HFFc6 (cell line): ENCODE measurements at regions not wholly inside any gene's neighbourhood (a gene's known extent, or its start where the extent isn't known, plus 50 kb on each side); places are given as distances from the start of the nearest gene placed in this dataset.
"Not testable (repeated sequence)": the region's sequence is repeated elsewhere in the genome, so short reads cannot be mapped to it uniquely, and the experiment has no call there.

Source experiments
- DNase-seq: peaks from one replicate; pipeline ENCODE4 v3.0.0-alpha.2; 2018
- H3K27ac Mint-ChIP-seq: 2 replicates; pipeline ENCODE4 v1.8.0; 2020; ENCODE audit warnings: mild to moderate bottlenecking, mixed read lengths
- H3K27me3 Mint-ChIP-seq: 2 replicates; pipeline ENCODE4 v1.8.0; 2021; ENCODE audit warnings: mild to moderate bottlenecking, moderate library complexity, mixed read lengths; ENCODE audit not compliant: insufficient read depth
- H3K36me3 Mint-ChIP-seq: 2 replicates; pipeline ENCODE4 v1.8.0; 2021; ENCODE audit warnings: low read depth, mixed read lengths
- H3K4me1 Mint-ChIP-seq: 2 replicates; pipeline ENCODE4 v1.8.0; 2020; ENCODE audit warnings: low read depth, mixed read lengths
- H3K4me3 Mint-ChIP-seq: 2 replicates; pipeline ENCODE4 v1.8.0; 2020; ENCODE audit warnings: mild to moderate bottlenecking, moderate library complexity, mixed read lengths
- H3K9me3 Mint-ChIP-seq: 2 replicates; pipeline ENCODE4 v1.8.0; 2020; ENCODE audit warnings: mild to moderate bottlenecking, mixed read lengths
- TF ChIP-seq, protein P1 (sequence below): fragments of 200-600 bp; sonication (generic); IDR thresholded peaks from 2 replicates; pipeline ENCODE4 v1.5.0; 2021; ENCODE audit warnings: antibody characterized with exemption, mild to moderate bottlenecking

DNA sequence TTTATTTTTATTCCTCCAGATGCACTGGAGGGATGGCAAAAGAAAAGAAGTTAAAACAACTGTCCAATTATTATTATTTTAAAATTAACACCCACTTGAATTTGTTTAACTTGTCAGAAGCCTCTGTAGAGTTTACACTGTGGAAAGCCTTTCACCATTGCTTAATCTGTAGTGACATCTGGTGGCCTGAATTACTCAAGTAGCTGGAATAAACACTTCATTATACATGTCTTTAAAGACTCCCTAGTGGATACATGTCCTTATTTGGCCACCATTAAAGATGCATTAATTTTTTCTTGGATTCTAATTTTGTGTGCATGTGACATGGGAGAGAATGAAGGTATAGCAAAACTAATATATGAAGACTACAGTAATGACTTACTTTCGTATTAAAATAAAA lies 1496.5 kb downstream of the FAM181B start:
- TF ChIP-seq, protein P1, sequence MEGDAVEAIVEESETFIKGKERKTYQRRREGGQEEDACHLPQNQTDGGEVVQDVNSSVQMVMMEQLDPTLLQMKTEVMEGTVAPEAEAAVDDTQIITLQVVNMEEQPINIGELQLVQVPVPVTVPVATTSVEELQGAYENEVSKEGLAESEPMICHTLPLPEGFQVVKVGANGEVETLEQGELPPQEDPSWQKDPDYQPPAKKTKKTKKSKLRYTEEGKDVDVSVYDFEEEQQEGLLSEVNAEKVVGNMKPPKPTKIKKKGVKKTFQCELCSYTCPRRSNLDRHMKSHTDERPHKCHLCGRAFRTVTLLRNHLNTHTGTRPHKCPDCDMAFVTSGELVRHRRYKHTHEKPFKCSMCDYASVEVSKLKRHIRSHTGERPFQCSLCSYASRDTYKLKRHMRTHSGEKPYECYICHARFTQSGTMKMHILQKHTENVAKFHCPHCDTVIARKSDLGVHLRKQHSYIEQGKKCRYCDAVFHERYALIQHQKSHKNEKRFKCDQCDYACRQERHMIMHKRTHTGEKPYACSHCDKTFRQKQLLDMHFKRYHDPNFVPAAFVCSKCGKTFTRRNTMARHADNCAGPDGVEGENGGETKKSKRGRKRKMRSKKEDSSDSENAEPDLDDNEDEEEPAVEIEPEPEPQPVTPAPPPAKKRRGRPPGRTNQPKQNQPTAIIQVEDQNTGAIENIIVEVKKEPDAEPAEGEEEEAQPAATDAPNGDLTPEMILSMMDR, result no peak; the same call in 1 of the 2 replicates
- Mint-ChIP-seq H3K9me3 (peaks cover 22% of the 10 kb centered on the region), H3K4me1 (no peaks in the 10 kb centered on the region), H3K4me3 (no peak overlapping the region), H3K36me3 (no peaks in the 10 kb centered on the region; the same call in 1 of the 2 replicates), H3K27ac (no peak overlapping the region), H3K27me3 (peaks cover 2% of the 10 kb centered on the region; the same call in 1 of the 2 replicates)
- no peak for DNase-seq

DNA sequence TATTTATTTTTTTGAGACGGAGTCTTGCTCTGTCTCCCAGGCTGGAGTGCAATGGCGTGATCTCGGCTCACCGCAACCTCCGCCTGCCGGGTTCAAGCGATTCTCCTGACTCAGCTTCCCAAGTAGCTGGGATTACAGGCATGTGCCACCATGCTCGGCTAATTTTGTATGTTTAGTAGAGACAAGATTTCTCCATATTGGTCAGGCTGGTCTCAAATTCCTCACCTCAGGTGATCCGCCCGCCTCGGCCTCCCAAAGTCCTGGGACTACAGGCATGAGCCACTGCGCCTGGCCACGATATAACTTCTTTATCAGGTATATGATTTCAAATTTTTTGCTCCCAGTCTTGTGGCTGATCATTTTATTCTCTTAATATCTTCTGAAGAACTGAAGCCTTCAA lies 1506.3 kb downstream of the FAM181B start:
- DNase-seq, H3K4me3 Mint-ChIP-seq, H3K36me3 Mint-ChIP-seq, H3K27ac Mint-ChIP-seq, H3K4me1 Mint-ChIP-seq, H3K27me3 Mint-ChIP-seq: not testable (repeated sequence)
- H3K9me3 Mint-ChIP-seq, result peaks cover 24% of the 10 kb centered on the region

DNA sequence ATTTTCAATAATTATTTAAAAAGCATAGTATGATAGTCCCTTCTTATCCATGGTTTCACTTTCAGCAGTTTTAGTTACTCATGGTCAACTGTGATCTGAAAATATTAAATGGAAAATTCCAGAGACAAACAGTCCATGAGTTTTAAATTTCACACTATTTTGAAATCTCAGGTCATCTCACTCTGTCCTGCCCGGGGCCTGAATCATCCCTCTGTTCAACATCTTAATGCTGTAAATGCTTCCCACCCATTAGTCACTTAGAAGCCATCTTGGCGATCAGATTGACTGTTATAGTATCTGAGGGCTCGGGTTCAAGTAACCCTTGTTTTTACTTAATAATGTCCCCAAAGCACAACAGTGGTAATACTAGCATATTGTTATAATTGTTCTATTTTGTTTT lies 1509.3 kb downstream of the FAM181B start:
- TF ChIP-seq, protein P1, result no peak
- Mint-ChIP-seq H3K27ac (no peak overlapping the region), H3K36me3 (no peaks in the 10 kb centered on the region), H3K4me1 (no peaks in the 10 kb centered on the region), H3K9me3 (peaks cover 33% of the 10 kb centered on the region), H3K27me3 (no peaks in the 10 kb centered on the region), H3K4me3 (no peak overlapping the region)
- no peak for DNase-seq

DNA sequence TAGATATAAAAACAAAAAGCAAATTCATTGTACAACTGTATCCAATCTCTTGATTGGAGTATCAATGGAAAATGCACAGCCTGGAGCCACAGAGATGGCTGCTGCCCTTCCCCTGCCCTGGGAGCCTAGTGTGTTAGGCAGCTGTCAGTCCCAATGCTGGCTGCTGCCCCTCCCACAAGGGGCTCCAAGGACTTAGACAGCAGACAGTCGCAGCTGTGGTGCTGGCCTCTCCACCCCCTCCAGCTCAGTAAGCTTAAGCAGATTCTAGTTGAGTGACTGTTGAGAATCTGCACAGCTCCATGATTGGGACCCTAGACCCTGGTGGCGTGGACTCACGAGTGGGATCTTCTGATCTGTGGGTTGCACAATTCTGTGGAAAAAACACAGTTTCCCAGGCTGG lies 1511.2 kb downstream of the FAM181B start:
- Mint-ChIP-seq H3K4me1 (no peaks in the 10 kb centered on the region), H3K27me3 (no peaks in the 10 kb centered on the region), H3K36me3 (no peaks in the 10 kb centered on the region), H3K27ac (no peak overlapping the region), H3K9me3 (peaks cover 38% of the 10 kb centered on the region), H3K4me3 (no peak overlapping the region)
- TF ChIP-seq, protein P1, result no peak
- no peak for DNase-seq

DNA sequence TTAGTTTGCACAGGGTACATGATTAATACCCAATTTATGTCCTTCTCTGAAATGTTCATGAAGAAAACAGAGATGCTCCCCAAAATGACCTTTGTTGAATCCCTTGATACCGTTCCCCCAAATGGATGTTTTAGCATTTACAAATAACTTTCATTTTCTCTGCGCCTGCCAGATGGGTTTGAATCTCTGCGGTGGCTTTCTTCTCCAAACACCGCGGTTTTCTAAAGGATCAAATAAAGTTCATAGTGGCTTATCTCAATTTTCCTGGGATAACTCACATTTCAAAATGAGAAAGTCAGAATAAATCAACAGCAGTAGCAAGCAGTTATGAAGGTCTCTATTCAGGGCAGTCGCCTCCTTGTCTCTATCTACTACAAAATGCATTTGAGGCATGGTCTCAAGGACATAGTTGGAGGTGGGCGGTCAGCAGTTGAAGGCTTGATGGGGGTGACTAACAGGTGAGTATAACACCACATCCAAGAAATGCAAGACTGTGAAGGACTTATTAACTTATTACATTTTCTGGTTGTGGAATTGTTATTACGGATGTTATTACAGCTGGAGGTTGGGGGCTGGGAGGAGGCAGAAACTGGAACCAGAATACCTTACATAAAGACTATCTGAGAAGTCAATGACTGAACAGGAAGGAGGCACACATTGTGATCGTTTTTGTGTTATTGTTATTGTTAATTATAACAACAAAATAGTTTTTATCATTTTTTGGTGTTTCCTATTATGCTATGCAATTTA lies 1513.3 kb downstream of the FAM181B start:
- no peaks in the 10 kb centered on the region for H3K4me1 Mint-ChIP-seq
- H3K36me3 Mint-ChIP-seq, result no peaks in the 10 kb centered on the region
- no peak overlapping the region for H3K27ac Mint-ChIP-seq
- H3K9me3 Mint-ChIP-seq, result peaks cover 36% of the 10 kb centered on the region
- no peaks in the 10 kb centered on the region for H3K27me3 Mint-ChIP-seq
- TF ChIP-seq, protein P1, result no peak
- DNase-seq, result no peak
- no peak overlapping the region for H3K4me3 Mint-ChIP-seq

DNA sequence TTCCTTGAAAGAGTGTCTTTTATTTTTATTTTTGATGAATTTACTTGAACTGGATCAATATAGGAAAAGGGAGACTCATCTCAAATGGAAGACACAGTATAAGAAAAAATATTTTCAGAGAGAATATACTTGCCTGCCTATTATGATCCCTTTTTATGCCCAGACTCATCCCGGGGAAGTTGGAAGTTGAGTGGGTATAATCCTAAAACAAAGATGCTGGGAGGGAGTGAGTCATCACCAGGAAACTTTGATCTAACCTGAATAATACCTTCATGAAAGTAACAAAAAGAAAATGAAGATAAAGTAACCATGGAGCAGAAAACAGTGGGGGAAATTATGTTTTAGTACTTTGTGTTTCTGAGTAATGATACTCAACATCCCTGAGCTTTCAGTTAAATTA lies 1514.0 kb downstream of the FAM181B start:
- H3K27me3 Mint-ChIP-seq, result no peaks in the 10 kb centered on the region
- DNase-seq, result no peak
- H3K4me1 Mint-ChIP-seq, result no peaks in the 10 kb centered on the region
- no peaks in the 10 kb centered on the region for H3K36me3 Mint-ChIP-seq
- TF ChIP-seq, protein P1, result no peak
- no peak overlapping the region for H3K4me3 Mint-ChIP-seq
- no peak overlapping the region for H3K27ac Mint-ChIP-seq
- peaks cover 35% of the 10 kb centered on the region for H3K9me3 Mint-ChIP-seq
